NCI-H69 (cell line): ENCODE measurements at regions not wholly inside any gene's neighbourhood (a gene's known extent, or its start where the extent isn't known, plus 50 kb on each side); places are given as distances from the start of the nearest gene placed in this dataset.
"Not testable (repeated sequence)": the region's sequence is repeated elsewhere in the genome, so short reads cannot be mapped to it uniquely, and the experiment has no call there.

ENCODE experiments used
- DNase-seq: peaks from one replicate; lab custom pipeline; 2025; lab: John Stamatoyannopoulos, UW

DNA sequence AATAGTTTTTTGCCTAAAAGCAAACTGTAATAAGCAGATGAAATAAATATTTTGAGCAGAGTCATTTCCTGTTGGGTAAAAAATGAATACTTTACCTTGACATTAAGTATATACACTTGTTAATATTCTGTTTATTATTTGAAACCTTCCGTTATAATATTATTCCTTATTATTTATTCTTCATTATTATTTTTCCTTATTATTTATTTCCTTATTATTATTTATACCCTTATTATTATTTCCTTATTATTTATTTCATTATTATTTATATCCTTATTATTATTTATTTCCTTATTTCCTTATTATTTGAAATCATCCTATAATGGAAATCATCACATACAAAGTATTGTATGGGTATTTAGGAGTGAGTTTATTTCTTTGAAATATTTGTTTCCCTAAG lies 232.2 kb upstream of the RBBP8 start:
- no peak for DNase-seq

DNA sequence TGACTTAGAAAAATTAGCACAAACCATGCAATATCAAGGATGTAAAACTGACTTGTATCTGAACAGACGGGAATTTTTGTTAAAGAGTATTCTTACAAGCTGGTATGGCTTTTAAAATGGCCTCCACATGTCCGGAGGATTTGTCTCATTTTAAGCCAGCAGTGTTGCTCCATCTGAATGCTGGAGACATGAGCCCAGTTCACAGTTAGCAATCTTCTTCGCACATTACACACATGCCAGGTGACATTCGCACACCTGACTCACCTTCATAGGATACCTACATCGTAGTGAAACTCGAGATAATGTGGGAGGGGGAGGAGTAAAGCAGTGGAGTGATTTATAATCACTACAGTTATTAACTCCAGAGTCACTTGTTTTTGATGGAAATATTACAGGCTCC lies 231.8 kb upstream of the RBBP8 start:
- no peak for DNase-seq

DNA sequence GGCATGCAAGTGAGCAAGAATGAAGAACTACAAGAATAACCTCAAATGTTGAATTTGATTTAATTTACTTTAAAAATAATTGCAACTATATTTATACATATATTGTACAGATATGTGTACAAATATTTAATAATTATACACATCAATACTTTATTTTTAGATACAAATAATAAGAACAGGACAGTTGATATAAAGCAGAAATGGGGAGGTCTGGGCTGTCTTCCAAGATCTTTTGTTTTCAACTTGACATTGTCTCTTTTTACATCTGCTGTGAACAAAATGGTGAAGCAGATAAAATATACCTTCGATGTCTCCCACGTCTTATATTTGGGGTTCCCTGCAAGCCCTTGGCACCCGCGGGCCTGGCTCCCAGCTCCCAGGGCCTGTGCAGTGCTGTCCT lies 231.3 kb upstream of the RBBP8 start:
- DNase-seq = no peak

DNA sequence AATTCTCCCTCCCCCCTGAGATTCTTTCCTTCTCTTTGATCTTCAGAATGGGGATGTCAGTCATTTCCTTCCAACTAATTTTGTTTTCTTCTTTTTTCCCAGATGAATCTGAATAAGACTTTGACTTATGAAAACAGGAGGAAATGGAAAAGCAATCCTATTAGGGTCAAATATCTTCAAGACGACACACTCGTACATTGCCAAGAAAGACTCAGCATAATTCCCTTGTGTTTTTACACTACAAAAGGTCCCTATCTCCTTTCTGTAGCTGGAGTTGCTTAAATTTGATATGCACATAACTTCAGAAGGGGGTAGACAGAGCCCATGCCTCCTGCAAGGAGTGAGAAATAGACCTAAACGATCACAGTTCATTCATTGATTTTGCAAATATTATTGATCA lies 230.3 kb upstream of the RBBP8 start:
- DNase-seq = no peak

DNA sequence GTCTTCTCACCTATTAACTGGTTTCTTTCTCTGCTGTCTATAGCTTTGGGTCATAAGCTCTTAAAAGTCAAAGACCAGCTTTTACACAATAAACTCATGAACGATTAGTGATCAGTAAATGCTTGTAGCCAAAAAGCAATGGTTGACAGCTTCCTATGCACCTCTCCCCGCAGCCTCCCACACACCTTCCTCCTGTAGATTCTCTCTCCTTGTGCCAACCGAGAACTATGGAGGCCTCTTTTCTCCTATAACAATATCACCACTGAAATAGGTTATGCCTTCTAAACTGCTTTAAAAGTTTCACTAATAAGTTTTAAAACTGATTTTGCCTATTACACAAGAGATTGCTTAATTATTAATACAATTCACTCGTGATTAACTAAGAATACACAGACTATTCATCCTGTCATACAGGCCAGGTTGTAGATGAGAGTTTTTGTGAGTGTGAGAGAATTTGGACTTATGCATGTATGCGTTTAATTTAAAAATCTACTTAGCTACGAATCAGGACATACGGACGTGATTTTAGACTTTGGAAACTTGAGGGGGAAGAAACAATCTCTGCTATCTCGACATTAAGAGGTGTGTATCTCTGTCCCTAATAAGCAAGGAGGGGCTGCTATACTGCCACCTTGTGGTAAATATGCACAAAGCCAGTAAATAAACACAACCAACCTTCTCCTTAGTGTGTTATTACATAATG lies 229.1 kb upstream of the RBBP8 start:
- peak; percentile 74 for DNase-seq

DNA sequence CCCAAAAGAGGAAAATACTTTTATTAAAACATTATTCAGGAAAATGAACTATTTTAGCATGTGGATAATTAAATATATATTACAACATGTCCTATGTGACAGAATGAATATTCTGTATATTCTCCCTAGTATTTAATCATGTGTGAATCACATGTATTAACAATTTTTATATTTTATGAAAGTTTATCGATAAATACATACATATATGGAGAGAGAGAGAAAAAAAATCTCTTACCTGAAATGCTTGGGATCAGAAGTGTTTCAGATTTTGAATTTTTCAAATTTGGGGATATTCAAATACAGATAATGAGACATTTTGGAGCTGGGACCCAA lies 228.6 kb upstream of the RBBP8 start:
- DNase-seq = no peak

DNA sequence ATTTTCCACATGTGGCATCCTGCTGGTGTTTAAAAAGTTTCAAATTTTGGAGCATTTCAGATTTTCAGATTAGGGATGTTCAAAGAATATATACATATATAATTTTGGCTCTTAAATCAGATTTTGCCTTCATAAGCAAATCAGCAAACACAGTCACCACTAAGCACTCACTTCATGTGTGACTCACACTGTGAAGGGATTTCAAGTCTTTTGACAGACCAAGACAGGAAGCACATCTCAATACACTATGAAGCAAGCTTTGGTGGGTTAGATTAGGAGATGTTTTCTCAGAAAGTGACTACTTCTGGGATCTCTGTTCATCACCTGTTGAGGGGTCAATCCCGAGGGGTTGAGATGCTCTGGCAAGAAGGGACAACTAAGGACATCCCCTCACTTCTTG lies 227.8 kb upstream of the RBBP8 start:
- no peak for DNase-seq

DNA sequence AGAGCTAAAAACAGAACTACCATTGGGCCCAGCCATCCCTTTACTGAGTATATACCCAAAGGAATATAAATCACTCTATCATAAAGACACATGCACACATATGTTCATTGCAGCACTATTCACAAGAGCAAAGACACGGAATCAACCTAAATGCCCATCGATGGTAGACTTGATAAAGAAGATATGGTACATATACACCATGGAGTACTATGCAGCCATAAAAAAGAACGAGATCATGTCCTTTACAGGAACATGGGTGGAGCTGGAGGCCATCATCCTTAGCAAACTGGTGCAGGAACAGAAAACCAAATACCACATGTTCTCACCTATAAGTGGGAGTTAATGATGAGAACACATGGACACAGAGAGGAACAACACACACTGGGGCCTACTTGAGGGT lies 227.1 kb upstream of the RBBP8 start:
- not testable (repeated sequence) for DNase-seq

DNA sequence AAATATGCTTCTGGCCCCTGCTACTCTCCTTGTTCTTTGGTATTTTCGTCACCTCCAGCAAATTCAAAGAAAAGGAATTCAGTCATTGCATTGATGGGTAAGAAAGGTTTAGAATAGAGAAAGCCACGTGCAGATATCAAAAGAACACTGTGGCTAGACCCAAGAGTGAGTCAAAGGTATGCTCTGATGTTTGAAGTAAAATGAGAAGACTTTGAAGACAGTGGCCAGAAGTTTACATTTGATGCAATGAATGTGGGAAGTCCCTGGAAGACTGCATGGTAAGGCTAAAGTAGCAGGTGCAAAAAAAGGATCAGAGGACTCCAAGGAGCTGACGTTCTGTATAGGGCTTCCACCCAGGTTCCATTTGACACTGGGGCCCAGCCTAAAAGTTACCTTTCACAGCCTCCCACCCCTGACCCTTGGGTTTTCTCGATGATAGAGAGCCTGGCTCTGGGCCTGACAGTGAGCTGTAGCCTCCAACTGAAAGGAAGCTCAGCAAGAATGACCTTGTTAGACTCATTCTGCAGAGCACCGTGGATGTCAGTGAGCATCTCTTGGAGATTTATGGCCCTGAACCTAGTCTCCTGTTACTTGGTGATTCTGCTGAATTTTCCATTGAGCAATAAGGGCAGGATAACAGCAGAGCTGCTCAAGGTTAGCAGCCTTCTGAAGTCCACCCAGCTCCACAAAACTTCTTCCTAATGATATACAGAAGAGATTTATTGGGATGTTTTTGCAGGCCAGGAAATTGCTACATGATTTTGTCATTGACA lies 223.7 kb upstream of the RBBP8 start:
- DNase-seq = no peak

DNA sequence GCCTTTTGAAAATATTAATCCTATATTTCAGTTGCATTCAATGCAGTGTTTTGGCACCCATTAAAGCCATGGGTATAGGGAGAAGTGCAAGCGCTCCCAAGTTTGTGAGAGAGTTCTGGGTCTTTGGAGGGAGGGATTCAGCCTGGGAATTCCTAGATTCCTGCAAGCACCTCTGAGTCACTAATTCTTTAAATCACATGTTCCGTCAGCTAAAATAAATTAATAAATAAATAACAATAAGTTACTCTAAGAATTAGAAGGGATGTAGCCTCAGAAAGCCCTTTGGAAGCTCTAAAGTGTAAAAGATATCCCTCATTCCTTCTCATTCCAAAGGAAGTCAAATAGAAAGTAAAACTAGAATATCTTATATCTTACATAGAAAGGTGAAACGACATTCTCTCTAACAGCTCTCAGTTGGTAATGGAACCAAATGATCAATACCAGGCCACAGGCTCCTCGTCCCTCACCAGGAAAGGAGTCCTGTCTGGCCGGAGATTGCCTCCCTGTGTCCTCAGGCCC lies 222.4 kb upstream of the RBBP8 start:
- DNase-seq = no peak

DNA sequence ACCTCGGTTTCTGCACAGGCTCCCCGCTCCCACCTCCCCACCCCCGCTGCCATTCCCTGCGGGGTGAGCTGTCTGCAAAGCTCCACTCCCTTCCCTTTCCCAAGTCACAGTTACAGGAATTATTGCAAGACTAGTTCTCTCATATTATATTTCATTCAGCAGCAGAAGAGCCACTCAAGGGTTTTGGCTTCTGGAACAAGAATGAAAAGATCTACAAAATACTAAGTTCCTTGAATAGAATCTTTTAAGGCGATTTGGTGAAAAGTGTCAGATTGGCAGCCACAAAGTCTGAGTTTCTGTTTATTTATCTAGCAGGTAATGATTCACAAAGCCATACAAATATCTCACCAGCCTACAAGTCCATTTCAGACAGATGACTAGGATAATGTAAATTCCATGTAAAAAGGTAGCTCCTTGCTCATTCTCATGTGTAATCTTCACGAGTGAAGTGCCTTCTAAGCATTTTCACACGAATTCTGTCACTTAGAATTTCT lies 221.9 kb upstream of the RBBP8 start:
- no peak for DNase-seq

DNA sequence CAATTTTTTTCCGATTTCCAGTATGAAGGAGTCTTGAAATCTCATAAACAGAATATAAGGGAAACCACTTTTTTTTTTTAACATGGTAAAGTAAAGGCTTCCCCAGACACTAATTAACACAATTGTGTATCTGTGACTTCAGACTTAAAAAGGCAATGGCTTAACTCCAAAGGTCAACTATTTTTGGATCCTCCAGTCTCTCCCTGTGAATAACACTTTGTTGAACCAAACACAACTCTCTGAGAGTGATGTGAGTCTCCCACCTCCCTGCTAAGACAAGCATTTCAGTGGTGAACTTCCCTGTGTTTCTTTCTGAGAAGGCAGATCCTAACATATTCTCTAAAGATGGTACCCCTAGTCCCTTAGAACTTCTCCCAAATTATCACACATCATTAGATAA lies 219.6 kb upstream of the RBBP8 start:
- no peak for DNase-seq

DNA sequence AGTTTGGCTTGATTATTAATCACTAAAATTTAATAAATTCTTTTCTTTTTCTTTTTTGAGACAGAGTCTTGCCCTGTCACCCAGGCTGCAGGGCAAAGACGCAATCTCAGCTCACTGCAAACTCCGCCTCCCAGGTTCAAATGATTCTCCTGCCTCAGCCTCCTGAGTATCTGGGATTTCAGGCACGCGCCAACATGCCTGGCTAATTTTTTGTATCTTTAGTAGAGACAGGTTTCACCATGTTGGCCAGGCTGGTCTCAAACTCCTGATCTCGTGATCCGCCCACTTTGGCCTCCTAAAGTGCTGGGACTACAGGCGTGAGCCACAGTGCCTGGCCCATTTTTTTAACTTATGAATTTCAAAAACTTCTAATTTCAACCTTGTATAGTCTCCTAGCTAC lies 215.6 kb upstream of the RBBP8 start:
- DNase-seq = not testable (repeated sequence)

DNA sequence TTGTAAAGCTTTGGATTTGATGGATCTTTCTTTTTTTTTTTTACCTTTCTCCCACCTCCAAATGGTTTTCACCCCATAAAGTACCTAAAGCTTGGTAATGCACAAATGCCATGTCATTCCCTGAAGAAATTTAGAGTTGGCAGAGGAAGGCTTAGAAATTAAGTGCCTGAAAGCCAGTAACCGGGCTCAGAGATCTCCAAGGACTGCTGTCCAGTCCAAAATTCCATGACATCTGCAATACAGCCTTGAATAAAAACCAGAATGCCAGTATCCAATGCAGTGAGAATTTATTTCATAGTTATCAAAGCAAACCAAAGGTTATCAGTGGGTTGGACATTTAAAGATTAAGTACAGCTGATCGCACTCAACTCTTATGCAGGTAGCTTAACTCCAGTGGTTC lies 209.9 kb upstream of the RBBP8 start:
- DNase-seq = no peak

DNA sequence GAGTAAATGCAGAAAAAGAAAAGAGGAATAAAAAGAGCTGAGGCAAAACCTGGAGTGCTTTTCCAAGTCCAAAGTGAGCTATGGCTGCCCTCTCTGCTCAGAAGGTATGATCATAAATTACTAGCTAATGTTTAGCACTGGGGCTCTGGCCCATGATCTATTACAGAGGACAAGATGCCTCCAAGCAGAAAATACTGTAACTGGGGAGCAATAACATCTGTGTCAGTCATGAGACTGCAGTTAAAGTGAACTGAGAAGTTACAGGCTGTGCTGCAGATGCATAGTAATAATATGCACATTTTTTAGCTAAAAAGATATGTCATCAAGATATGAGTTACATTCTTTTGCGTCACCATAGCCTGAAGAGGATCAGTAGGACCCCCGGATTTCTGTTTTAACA lies 209.4 kb upstream of the RBBP8 start:
- no peak for DNase-seq

DNA sequence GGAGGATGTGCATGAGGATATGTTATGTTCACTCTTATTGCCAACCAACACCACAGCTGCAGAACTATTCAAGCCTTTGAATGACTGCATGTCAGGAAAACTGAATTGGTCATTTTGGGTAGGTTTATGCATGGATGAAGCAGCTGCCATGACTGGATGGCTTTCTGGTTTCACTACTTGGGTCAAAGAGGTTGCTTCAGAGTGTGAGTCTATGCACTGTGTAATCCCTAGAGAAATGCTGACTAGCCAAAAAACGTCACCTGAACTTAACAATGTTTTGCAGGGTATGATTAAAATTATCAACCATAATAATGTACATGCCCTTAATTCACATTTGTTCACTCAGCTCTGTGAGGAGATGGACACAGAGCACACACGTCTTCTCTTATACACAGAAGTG lies 206.7 kb upstream of the RBBP8 start:
- no peak for DNase-seq

DNA sequence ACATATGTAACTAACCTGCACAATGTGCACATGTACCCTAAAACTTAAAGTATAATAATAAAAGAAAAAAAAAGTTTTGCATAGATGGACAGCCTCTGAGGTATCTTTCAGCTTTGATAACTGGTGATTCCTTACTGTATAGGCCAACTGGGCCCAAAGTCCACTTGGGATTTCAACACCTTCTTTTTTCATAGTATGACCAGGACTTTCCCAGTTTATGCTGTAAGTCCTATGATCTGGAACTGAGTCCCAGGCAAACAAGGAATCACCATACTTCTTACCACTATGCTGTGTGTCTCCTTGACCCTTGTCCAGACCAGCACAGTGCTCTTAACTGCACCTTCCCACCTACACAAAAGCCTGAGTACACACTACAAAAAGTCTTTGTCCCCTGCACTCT lies 205.1 kb upstream of the RBBP8 start:
- no peak for DNase-seq

DNA sequence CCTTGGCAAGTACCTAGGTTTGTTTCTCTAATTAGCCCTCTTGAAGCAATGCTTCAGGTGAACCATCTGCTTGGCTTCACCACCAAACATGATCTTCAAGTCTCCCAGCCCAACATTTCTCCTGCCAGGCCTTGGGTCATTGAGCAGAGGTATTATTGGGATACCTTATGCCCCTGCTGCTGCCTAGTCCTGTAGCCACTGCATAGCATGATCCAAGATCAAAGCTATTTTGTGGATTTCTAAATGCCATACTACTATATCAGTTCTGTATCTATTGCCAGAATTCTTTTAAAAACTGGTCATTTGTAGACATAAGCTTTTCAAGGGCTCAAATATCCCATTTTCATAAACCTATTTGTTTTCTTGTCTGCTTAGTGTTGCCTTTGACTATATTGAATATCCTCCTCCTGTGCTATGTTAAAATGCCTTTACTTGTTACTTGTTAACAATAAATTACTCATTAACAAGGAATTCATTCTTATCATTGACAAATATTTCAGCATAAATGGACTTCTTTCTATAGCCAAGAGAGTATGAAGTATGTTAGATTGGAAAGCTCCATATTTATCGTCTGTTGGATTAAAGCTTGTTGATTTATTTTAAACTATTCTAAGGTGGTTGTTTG lies 204.5 kb upstream of the RBBP8 start:
- DNase-seq = no peak

DNA sequence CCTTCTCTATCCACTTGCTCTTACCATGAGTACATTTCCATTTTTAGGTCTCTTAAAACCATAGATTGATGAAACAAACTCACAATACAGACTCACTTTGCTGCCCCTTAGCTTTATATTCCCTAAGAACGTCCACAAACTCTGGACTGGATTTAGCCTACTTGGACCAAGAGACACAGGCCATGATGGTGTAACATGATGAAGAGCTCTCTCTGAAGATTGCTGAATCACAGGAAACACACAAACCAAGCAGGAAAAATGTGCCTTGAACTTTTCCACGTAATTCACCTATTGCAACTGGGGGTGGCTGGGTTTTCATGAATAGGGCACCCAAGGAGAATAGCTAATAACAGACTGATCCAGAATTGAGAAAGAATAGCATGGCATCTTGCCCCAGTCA lies 201.7 kb upstream of the RBBP8 start:
- DNase-seq = no peak

DNA sequence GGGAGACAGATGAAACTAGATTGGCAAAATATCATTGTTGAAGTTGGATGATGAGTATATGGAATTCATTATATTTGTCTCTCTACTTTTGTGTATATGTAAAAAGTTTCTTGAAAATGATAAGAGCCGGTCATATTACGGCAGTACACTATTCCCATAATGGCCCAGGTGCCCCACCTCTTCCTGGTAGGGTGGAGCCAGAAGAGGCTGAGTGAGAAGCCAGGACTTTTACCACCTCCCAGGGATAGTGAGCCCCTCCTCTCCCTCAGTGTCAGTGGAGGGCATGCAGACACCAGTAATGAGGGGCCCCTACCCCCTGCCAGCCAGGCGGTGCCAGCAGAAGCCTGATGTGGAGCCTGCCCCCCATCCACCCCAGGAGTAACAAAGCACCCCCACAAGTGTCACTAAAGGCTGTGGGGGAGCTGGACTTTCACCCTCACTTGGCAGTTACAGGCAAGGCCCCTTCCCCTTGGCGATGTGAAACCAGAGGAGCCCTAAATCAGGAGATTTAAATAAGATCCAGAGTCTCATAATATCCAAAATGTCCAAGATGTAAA lies 198.9 kb upstream of the RBBP8 start:
- DNase-seq = no peak

DNA sequence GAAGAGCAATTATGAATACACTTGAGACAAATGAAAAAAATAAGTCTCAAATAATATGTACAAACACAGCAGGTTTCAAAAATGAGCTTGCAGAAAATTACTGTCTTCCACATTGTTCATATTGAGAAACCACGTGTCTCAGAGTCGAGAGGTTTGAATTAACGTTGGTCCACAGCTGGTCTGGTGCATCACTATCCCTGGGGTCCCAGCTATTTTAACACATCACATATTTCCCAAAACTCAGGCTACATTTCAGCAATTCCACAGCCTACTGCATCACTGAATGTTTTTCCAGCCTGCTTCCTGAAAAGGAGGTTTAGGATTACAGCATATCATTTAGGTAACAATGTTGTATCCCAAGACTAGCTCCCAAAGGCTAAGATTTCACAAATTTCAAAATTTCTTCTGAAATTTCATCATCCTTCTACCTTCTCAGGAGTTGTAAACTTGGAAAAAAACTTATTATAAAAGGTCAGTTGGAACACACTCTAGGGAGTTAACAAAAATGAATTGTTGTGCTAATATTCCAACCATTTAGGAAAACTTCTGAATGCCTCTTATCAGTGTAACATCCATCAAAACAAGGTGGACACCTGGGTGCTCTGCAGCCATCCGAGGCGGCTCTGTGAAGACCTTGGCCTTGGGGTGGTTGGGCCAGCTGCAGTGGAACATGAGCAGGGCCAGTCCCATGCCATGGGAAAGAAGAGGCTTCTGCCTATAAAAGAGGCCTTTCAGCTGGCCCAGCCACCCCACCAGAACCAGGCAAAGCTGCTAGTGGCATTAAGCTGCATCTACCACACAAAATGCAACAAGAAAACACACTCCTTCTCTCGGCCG lies 198.1 kb upstream of the RBBP8 start:
- DNase-seq = peak; percentile 21

DNA sequence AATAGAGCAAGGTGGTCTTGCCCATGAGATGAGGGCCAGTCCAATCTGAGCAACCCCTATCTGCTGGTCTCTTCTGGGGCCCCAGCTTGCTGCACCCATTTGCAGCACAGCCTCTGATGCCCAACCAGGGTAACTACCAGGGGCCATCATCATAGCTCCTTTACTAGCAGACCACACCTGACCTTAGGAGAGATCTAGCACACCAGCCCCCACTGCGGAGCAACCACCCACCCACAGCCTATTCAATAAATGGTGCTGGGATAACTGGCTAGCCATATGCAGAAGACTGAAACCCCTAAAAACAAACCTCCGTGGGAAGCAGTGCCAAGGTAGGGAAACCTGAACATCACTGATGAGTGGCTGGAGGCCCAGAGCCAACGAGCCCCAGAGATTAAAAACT lies 196.1 kb upstream of the RBBP8 start:
- DNase-seq = no peak
